ENCODE measurements at regions not wholly inside any gene's neighbourhood (a gene's known extent, or its start where the extent isn't known, plus 50 kb on each side); places are given as distances from the start of the nearest gene placed in this dataset.
"Not testable (repeated sequence)": the region's sequence is repeated elsewhere in the genome, so short reads cannot be mapped to it uniquely, and the experiment has no call there.

DNA sequence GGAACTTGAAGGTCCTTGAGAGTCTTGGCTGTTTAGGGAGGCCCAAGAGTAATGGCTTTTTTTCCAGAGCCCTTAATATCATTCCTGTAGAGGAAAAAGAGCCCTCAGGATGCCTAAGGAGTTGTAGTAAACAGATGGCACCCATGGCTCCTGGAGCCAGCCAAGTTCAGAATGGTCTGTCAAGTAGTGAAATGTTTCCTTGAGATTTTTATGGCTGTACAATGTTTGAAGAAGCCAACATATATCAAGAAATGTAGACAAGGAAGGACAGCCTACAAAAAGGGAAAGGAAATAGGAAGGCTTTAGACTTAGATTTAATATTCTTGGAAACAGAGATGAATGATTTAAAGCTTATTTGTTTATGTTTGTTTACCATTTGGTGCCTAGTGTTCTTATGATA is 334.8 kb downstream of the SATB1 start:
- Histone ChIP-seq H3K4me3 (no peak overlapping the region), H3K27ac (no peak overlapping the region)

DNA sequence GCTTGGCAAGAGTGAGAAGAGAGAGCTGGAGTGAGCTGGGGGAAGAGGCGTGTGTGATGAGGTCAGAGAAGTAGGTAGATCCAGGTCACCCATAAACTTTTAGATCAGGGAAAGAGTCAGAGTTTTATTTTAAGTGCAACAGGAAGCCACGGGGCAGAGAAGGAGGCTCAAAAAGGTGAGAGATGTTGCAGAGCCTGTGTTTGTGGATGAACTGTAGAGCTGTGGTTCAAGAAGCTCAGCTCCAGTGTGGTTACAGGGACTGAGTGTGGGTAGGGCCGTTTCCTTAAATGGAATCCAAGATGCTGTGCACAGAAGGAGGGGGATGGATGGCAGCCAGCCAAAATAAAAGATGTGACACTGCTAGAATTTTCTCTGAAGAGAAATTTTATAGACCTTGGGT is 337.2 kb downstream of the SATB1 start:
- H3K27ac ChIP-seq: no peak overlapping the region
- H3K4me3 ChIP-seq: no peak overlapping the region

DNA sequence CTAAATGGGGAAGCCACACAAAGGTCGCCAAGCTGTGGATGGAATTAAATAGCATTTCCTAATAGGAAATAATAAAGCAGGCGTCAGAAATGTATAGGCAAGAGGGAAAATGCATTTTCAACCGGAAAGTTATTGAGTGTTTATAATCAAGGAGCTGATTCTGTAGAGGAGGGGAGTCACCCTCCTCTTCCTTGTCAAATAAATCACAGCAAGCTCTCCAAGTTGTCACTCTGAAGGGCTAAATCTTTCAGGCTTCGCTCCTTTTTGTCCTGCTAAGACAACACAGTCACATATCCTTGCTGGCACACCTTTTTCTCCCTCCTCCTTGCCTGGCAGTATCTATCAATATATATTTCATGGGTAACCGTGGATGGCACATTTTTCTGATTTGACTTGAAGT is 338.4 kb downstream of the SATB1 start:
- Histone ChIP-seq H3K4me3 (no peak overlapping the region), H3K27ac (no peak overlapping the region)

DNA sequence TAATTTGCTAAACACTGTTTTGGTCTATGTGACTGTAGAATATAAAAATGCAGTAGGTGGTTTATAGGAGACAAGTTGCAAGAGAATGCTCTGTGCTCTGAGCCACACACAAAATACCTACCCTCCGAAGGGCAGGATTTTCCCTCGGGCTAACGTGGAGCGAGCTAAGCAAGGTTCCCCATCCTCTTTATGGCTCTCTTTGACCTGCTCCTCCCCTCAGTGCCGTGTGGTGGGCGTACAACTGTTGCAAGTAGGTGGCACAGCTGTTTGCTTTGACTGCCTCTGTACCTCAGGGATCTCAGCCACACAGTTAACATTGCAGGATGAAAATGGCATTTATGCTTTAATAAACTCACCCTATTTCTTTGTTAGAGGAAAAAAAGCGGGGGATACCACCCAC is 339.1 kb downstream of the SATB1 start:
- no peak overlapping the region for H3K27ac ChIP-seq
- H3K4me3 ChIP-seq: no peak overlapping the region

DNA sequence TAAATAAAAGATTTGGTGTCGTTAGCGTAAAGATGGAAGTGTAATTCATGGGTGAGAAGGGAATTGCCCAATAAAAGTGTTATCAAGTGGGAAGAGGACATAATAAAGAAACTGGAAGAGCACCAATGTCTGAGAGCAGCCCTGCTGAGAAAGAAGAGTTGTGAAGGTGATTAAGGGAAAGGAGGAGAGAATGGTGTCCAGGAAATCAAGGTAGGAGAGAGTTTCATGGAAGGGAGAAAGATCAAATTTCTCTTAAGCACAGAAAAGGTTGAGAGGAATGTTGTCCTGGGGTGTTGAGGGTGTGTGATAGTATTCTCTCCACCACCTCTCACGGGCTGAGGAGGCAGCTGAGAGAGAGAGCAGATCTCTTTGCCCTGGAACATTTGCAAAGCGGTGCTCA is 339.7 kb downstream of the SATB1 start:
- Histone ChIP-seq H3K27ac (no peak overlapping the region), H3K4me3 (no peak overlapping the region)

- not testable (repeated sequence) for H3K27ac ChIP-seq, H3K4me3 ChIP-seq
Measured at GRCh38 chr3:18083273-18083590, 340.8 kb upstream of the TBC1D5 start.

DNA sequence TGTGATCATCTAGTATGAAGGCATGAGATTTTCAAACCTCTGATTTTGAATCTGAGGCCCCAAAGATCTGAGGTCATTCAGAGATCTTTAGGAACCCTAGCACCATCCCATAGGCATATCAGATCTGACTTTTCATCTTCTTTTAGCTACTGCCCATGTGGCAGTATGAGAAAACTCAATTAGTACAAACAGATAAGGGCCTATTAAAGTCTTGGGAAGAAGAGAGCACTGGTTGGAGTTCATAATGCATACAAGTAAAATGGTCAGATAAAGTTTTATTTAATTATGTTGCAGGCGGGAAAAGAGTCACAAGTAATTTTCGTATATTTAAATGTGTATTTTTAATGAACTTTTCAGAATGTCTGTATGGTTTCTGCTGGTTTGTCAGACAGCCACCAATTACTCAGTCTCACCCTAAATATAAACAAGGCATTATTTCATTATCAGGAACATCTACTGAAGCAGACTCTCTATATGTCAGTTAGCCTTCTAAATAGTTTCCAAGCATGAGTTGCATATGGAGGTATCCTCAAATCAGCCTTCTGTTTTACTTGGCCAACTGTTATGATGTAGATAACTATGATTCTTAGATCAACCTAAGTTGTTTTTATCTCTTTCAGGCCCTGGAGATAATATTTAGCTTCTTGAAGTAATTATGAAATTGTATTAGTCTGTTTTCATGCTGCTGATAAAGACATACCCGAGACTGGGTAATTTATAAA is 340.3 kb upstream of the TBC1D5 start:
- Histone ChIP-seq H3K4me3 (no peak overlapping the region), H3K27ac (no peak overlapping the region)

DNA sequence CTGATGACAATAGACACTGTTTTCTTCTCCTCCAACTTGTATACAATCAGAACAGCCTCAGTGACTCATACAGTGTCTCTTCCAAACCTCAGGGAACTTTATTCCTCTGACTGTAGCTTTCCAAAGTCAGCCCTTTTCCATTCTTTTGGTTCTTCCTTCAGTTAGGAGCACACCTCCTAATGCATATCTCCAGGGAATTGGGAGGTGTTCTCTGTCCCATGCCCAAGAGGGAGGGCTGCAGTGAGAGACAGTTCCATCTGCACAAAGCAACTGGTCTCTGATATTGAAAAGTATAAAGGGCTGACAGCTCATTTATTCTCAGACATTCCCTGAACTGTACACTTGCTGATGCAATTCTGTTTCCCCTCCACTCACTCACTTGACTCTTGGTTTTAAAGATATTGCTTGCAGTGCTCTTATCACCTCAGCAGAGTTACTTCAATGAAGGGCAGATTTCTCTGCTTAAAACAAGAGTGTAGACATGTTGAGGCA is 337.8 kb upstream of the TBC1D5 start:
- Histone ChIP-seq H3K27ac (no peak overlapping the region), H3K4me3 (no peak overlapping the region)

GRCh38 chr3:18079739-18080138 is 337.3 kb upstream of the TBC1D5 start:
- H3K4me3 ChIP-seq: no peak overlapping the region
- no peak overlapping the region for H3K27ac ChIP-seq

GRCh38 chr3:18079062-18079461 is 336.6 kb upstream of the TBC1D5 start:
- Histone ChIP-seq H3K27ac (no peak overlapping the region), H3K4me3 (no peak overlapping the region)

GRCh38 chr3:18077128-18077840 is 334.9 kb upstream of the TBC1D5 start:
- no peak overlapping the region for H3K4me3 ChIP-seq
- no peak overlapping the region for H3K27ac ChIP-seq

DNA sequence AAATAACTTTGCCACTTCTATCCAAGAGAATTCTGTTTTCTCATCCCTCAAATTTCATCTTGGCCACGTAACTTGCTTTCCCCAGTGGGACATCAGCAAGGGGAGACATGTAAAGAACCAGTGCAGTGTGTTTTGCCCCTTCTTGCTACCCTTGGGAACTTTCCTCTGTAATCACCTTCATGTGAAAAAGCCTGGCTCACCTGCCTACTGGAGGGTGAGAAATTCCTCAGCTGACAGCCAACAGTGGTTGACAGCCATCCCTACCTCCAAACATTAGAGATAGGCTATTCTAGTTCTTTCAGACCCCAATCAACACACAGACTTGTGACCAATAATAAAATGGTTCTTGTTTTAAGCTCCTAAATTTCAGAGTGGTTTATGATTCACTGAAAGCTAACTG is 333.9 kb upstream of the TBC1D5 start:
- no peak overlapping the region for H3K4me3 ChIP-seq
- no peak overlapping the region for H3K27ac ChIP-seq

GRCh38 chr3:18075799-18076198 is 333.4 kb upstream of the TBC1D5 start:
- no peak overlapping the region for H3K27ac ChIP-seq
- H3K4me3 ChIP-seq: no peak overlapping the region

DNA sequence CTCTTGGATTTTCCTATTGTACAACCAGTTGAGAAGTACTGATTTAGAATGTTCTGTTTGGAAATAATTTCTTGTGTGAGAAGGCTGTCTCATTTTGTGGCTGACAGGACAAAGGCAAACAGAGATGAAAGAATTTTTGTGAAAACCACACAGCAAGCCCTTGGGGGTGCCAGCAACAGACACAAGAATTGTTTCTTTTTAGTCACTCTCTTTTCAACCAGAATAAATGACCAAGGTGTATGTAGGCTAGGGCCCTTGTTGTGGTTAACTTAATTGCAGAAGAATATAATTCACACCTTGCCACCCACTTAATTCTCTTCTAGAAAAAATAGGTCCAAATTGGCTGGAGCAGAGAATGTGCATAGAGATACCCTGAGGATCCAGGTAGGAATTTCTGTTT is 329.4 kb upstream of the TBC1D5 start:
- H3K27ac ChIP-seq: no peak overlapping the region
- H3K4me3 ChIP-seq: no peak overlapping the region

DNA sequence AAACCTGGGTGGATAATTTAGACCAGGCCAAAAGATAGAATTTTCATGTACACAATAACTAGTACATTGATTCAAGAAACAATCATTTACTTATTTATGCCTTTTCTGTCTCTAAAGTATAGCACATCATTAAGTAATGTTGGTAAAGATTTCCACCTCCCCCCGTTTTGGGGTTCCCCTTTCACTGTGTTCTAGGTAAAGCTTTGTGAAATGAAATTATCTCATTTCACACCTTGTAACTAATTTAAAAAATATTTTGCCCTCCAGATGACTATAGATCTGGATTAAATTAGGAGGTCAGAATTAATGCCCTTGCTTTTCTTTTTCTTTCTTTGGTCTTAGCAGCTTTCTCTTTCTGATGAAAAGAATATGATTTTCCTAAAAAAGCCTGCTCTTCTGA is 328.5 kb upstream of the TBC1D5 start:
- Histone ChIP-seq H3K27ac (no peak overlapping the region), H3K4me3 (no peak overlapping the region)

- no peak overlapping the region for H3K27ac ChIP-seq
- no peak overlapping the region for H3K4me3 ChIP-seq
Measured at GRCh38 chr3:18070231-18070630, 327.8 kb upstream of the TBC1D5 start.

DNA sequence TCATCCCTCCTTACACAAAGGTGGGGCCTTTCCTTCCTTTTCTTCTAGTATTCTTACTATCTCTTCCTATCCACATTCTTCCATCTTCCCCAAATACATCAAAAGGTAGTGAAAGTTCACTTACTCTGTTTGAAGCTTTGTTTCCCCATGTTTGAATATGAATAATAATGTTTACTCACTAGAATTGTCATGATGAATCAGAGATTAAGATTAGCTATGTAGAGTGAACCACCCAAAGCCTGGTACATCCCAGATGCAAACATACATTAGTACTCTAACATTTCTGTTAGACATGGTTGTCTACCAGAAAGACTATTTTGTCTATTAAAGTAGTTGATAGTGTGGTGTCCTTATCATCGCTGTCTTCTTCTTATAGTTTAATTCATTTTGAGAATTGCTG is 327.1 kb upstream of the TBC1D5 start:
- Histone ChIP-seq H3K27ac (no peak overlapping the region), H3K4me3 (no peak overlapping the region)

DNA sequence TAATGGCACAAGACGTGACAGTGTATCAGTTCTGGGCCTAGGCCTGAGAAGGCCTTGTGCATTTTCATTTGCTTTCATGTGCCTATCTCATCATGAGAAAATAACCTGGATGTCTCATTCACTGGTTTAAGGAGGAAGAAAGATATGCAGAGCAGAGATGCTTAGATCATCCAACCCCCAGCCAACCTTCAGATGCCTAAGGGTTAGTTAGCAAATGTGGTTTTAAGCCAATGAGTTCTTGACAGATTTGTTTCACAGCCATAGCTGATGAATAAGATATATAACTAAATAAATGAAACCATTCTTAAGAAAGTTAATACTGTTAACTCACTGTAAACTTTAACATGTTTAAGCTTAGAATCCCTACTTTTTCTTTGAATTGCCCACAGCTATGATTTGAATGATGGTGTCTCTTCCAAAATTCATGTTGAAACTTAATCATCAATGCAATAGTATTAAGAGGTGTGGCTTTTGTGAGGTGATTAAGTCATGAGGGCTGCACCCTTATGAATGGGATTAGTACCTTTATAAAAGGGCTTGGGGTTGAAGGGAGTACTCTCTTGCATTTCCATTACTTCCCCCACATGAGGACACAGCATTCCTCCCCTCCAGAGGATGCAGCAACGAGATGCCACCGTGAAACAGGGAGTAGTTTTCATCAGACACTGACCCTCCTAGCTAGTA is 324.6 kb upstream of the TBC1D5 start:
- Histone ChIP-seq H3K4me3 (no peak overlapping the region), H3K27ac (no peak overlapping the region)

- Histone ChIP-seq H3K27ac (no peak overlapping the region), H3K4me3 (no peak overlapping the region)
Measured at GRCh38 chr3:18064586-18064985, 322.2 kb upstream of the TBC1D5 start.

DNA sequence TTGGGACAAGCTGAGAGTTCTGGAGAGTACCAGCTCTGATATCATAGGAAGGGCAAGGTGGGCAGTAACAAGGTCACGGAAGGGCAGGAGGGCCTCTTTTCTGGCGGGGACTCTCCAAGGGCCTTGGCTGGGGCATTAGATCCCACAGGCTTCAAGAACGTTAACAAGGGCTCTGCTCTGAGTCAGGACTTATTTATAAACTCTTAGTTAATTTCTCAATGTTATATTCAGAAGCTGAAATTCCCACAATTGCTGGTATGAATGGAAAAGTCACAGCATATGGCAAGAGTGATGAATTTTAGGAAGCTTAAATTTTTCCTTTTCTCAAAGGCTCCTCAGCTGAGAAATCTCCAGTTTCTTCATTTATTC is 320.2 kb upstream of the TBC1D5 start:
- no peak overlapping the region for H3K4me3 ChIP-seq
- peak overlapping the region in 1 of 21 experiments; percentile 52 for H3K27ac ChIP-seq
